ENCODE measurements at regions not wholly inside any gene's neighbourhood (a gene's known extent, or its start where the extent isn't known, plus 50 kb on each side); places are given as distances from the start of the nearest gene placed in this dataset.

DNA sequence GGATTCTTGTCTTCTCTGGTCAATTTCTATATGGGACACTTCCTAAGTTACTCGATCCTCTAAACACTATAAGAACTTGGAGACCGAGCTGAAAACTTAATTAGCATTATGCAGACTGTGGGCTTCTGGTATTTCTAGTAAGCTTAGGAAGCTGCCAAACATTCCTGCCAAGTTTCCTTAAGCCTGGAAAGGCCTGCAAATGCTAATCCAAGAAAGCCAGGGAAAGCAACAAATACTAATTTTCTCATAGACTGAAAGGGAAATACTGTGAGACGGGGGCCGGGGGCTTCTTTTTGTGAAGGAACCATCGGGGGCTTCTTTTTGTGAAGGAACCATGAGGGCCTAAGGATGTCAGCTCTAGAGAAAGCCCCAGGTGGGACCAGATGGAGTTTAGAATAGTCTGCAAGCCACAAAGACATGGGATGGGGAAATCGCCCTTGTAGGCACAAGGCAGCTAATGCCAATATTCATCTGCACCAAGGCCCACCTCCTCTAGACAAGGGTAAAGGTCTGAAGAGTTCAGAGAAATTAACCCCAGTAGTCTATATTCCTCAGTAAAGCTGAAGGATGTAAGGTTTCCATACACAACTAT is 332.4 kb upstream of the PRDM1 start:
- no peak for DNase-seq
- TF ChIP-seq CTCF (IDR thresholded peaks at IDR 0.05) (no peak), POLR2A (IDR thresholded peaks at IDR 0.05) (no peak)
- H3K27ac ChIP-seq, result no peak overlapping the region

GRCh38 chr6:105753207-105753606 is 332.9 kb upstream of the PRDM1 start:
- intact Hi-C loops (cut with DNase I; ENCODE audit: low total_unique reads), result no loop called here
- no peak for TF ChIP-seq CTCF (IDR thresholded peaks at IDR 0.05)
- no peak for TF ChIP-seq POLR2A (IDR thresholded peaks at IDR 0.05)

More for the DNA sequence above, 332.4 kb upstream of the PRDM1 start:
- Histone ChIP-seq H3K36me3 (no peaks in the 10 kb centered on the region), H3K9me3 (no peaks in the 10 kb centered on the region), H3K4me1 (no peaks in the 10 kb centered on the region), H3K4me3 (no peak overlapping the region), H3K27me3 (no peaks in the 10 kb centered on the region)
- intact Hi-C loops (cut with DNase I; ENCODE audit: low total_unique reads), result no loop called here

GRCh38 chr6:105750089-105750488 is 336.0 kb upstream of the PRDM1 start:
- H3K36me3 ChIP-seq, result no peaks in the 10 kb centered on the region

More at GRCh38 chr6:105753207-105753606, 332.9 kb upstream of the PRDM1 start:
- Histone ChIP-seq H3K4me3 (no peak overlapping the region), H3K36me3 (no peaks in the 10 kb centered on the region), H3K4me1 (no peaks in the 10 kb centered on the region), H3K27ac (no peak overlapping the region), H3K27me3 (no peaks in the 10 kb centered on the region), H3K9me3 (no peaks in the 10 kb centered on the region)
- DNase-seq, result no peak

GRCh38 chr6:105748737-105749161 is 337.4 kb upstream of the PRDM1 start:
- no peak for DNase-seq
- intact Hi-C loops (cut with DNase I; ENCODE audit: low total_unique reads), result no loop called here
- no peak overlapping the region for H3K27ac ChIP-seq
- H3K9me3 ChIP-seq, result no peaks in the 10 kb centered on the region
- TF ChIP-seq POLR2A (IDR thresholded peaks at IDR 0.05), result no peak
- TF ChIP-seq CTCF (IDR thresholded peaks at IDR 0.05), result no peak
- no peaks in the 10 kb centered on the region for H3K27me3 ChIP-seq
- H3K36me3 ChIP-seq, result no peaks in the 10 kb centered on the region
- H3K4me1 ChIP-seq, result no peaks in the 10 kb centered on the region
- no peak overlapping the region for H3K4me3 ChIP-seq

More at GRCh38 chr6:105750089-105750488, 336.0 kb upstream of the PRDM1 start:
- intact Hi-C loops (cut with DNase I; ENCODE audit: low total_unique reads), result no loop called here
- Histone ChIP-seq H3K4me3 (no peak overlapping the region), H3K27me3 (no peaks in the 10 kb centered on the region), H3K27ac (no peak overlapping the region), H3K9me3 (no peaks in the 10 kb centered on the region), H3K4me1 (no peaks in the 10 kb centered on the region)
- no peak for TF ChIP-seq CTCF (IDR thresholded peaks at IDR 0.05)
- TF ChIP-seq POLR2A (IDR thresholded peaks at IDR 0.05), result no peak
- no peak for DNase-seq

GRCh38 chr6:105747823-105748405 is 338.2 kb upstream of the PRDM1 start:
- H3K9me3 ChIP-seq, result no peaks in the 10 kb centered on the region

More at GRCh38 chr6:105747823-105748405, 338.2 kb upstream of the PRDM1 start:
- TF ChIP-seq CTCF (IDR thresholded peaks at IDR 0.05) (no peak), POLR2A (IDR thresholded peaks at IDR 0.05) (no peak)
- Histone ChIP-seq H3K27me3 (no peaks in the 10 kb centered on the region), H3K4me1 (no peaks in the 10 kb centered on the region), H3K27ac (no peak overlapping the region), H3K36me3 (no peaks in the 10 kb centered on the region), H3K4me3 (no peak overlapping the region)
- no peak for DNase-seq
- intact Hi-C loops (cut with DNase I; ENCODE audit: low total_unique reads), result no loop called here
